Amniotic stem cell (primary cell): ENCODE measurements at regions not wholly inside any gene's neighbourhood (a gene's known extent, or its start where the extent isn't known, plus 50 kb on each side); places are given as distances from the start of the nearest gene placed in this dataset.
"Not testable (repeated sequence)": the region's sequence is repeated elsewhere in the genome, so short reads cannot be mapped to it uniquely, and the experiment has no call there.

Source experiments
- DNase-seq: peaks from one replicate; lab custom pipeline; 2025; lab: John Stamatoyannopoulos, UW

GRCh38 chr4:77220828-77221613, 64.0 kb downstream of the CCNG2 start:
- DNase-seq: no peak

GRCh38 chr4:77225022-77225421, 68.0 kb downstream of the CCNG2 start:
- no peak for DNase-seq

GRCh38 chr4:77226939-77227705, 70.1 kb downstream of the CCNG2 start:
- no peak for DNase-seq

GRCh38 chr4:77229433-77229832, 72.4 kb downstream of the CCNG2 start:
- no peak for DNase-seq

GRCh38 chr4:77232653-77233052, 75.6 kb downstream of the CCNG2 start:
- no peak for DNase-seq

GRCh38 chr4:77235289-77235854, 78.4 kb downstream of the CCNG2 start:
- no peak for DNase-seq

GRCh38 chr4:77236806-77237205, 79.8 kb downstream of the CCNG2 start:
- DNase-seq: no peak

- DNase-seq: peak; percentile 34
Observed at GRCh38 chr4:77240469-77241066, 83.6 kb downstream of the CCNG2 start.

- no peak for DNase-seq
Observed at GRCh38 chr4:77248805-77249204, 91.8 kb downstream of the CCNG2 start.

- no peak for DNase-seq
Observed at GRCh38 chr4:77251751-77252150, 94.7 kb downstream of the CCNG2 start.

- no peak for DNase-seq
Observed at GRCh38 chr4:77263247-77263646, 106.2 kb downstream of the CCNG2 start.

- DNase-seq: not testable (repeated sequence)
Observed at GRCh38 chr4:77263976-77264375, 107.0 kb downstream of the CCNG2 start.

GRCh38 chr4:77264826-77265225, 107.8 kb downstream of the CCNG2 start:
- no peak for DNase-seq

- DNase-seq: no peak
Observed at GRCh38 chr4:77268108-77268507, 111.1 kb downstream of the CCNG2 start.

GRCh38 chr4:77269505-77269904, 112.5 kb downstream of the CCNG2 start:
- DNase-seq: no peak

GRCh38 chr4:77273412-77273811, 116.4 kb downstream of the CCNG2 start:
- no peak for DNase-seq

GRCh38 chr4:77279114-77279513, 122.1 kb downstream of the CCNG2 start:
- DNase-seq: not testable (repeated sequence)

- no peak for DNase-seq
Observed at GRCh38 chr4:77282305-77282704, 125.3 kb downstream of the CCNG2 start.

- no peak for DNase-seq
Observed at GRCh38 chr4:77284036-77284435, 127.0 kb downstream of the CCNG2 start.

- no peak for DNase-seq
Observed at GRCh38 chr4:77286906-77287305, 129.9 kb downstream of the CCNG2 start.

- no peak for DNase-seq
Observed at GRCh38 chr4:77293426-77293825, 136.4 kb downstream of the CCNG2 start.

- not testable (repeated sequence) for DNase-seq
Observed at GRCh38 chr4:77300996-77301395, 144.0 kb downstream of the CCNG2 start.

GRCh38 chr4:77305766-77306165, 148.8 kb downstream of the CCNG2 start:
- no peak for DNase-seq
